Spleen (tissue), 7 donors: ENCODE measurements at regions not wholly inside any gene's neighbourhood (a gene's known extent, or its start where the extent isn't known, plus 50 kb on each side); places are given as distances from the start of the nearest gene placed in this dataset.

Source experiments
- POLR2A ChIP-seq, 3 donors: fragments of 450-650 bp; IDR thresholded peaks; one replicate each; pipeline ENCODE4 v1.5.1; 2017; ENCODE audit warnings: antibody characterized with exemption in 3 of 3, mild to moderate bottlenecking in 1 of 3
- POLR2AphosphoS5 ChIP-seq, 3 donors: sonication (generic); formaldehyde crosslinking; IDR thresholded peaks; one replicate each; pipeline ENCODE4 v1.5.1; 2017; ENCODE audit warnings: antibody characterized with exemption in 3 of 3
- TF ChIP-seq, protein P1 (sequence below), 11 experiments: fragments of 200-600 bp in 7 of 11; fragments of 450-650 bp in 4 of 11; sonication (generic) in 4 of 11; IDR thresholded peaks in 8 of 11; conservative IDR thresholded peaks in 3 of 11; 1 replicate in 7 of 11; 2 replicates in 4 of 11; pipeline versions ENCODE4 v1.4.0 to v1.8.0; 2016 to 2021; ENCODE audit warnings: antibody characterized with exemption in 11 of 11, inconsistent platforms in 4 of 11, mild to moderate bottlenecking in 1 of 11
- donor health status: DM: no; HTN: no; CAD: no; lungs with moderate emphysema.
- donor health status: DM: no; HTN: no; CAD: no.
- donor health status: DM: no; HTN: no; CAD: no.

- TF ChIP-seq POLR2AphosphoS5 (IDR thresholded peaks at IDR 0.05) (no peak), POLR2A (IDR thresholded peaks at IDR 0.05) (no peak)
- TF ChIP-seq, protein P1, sequence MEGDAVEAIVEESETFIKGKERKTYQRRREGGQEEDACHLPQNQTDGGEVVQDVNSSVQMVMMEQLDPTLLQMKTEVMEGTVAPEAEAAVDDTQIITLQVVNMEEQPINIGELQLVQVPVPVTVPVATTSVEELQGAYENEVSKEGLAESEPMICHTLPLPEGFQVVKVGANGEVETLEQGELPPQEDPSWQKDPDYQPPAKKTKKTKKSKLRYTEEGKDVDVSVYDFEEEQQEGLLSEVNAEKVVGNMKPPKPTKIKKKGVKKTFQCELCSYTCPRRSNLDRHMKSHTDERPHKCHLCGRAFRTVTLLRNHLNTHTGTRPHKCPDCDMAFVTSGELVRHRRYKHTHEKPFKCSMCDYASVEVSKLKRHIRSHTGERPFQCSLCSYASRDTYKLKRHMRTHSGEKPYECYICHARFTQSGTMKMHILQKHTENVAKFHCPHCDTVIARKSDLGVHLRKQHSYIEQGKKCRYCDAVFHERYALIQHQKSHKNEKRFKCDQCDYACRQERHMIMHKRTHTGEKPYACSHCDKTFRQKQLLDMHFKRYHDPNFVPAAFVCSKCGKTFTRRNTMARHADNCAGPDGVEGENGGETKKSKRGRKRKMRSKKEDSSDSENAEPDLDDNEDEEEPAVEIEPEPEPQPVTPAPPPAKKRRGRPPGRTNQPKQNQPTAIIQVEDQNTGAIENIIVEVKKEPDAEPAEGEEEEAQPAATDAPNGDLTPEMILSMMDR (IDR thresholded peaks at IDR 0.05 in 8 of 11, conservative IDR thresholded peaks at IDR 0.05 in 3 of 11) = no peak
Measured at GRCh38 chr2:12105180-12105579, 358.7 kb downstream of the LPIN1 start.
